Heart left ventricle (tissue), 16 donors: ENCODE measurements at regions not wholly inside any gene's neighbourhood (a gene's known extent, or its start where the extent isn't known, plus 50 kb on each side); places are given as distances from the start of the nearest gene placed in this dataset.

Source experiments
- ATAC-seq, 4 donors: fragments of 200-7000 bp; cut with Tn5 transposase; one replicate each; pipeline ENCODE4 v1.9.1; 2020 to 2022; ENCODE audit warnings: moderate library complexity in 4 of 4, mild to moderate bottlenecking in 3 of 4, moderate number of reproducible peaks in 1 of 4
- DNase-seq, 5 donors: peaks; one replicate each; pipeline ENCODE4 v3.0.0-alpha.2; 2020
- H3K27ac ChIP-seq, 12 donors: fragments of 200-600 bp; sonication (generic) in 4 of 12; one replicate each; pipeline versions ENCODE4 v1.5.0 to v1.8.0; 2016 to 2022; ENCODE audit warnings: mild to moderate bottlenecking in 2 of 12
- H3K27me3 ChIP-seq, 9 donors: fragments of 200-600 bp; sonication (generic) in 2 of 9; one replicate each; pipeline versions ENCODE4 v1.5.1 to v1.8.0; 2016 to 2022; ENCODE audit warnings: mild to moderate bottlenecking in 3 of 9
- H3K36me3 ChIP-seq, 9 donors: fragments of 200-600 bp; sonication (generic) in 2 of 9; one replicate each; pipeline versions ENCODE4 v1.5.0 to v1.8.0; 2018 to 2022; ENCODE audit warnings: mild to moderate bottlenecking in 2 of 9
- H3K4me1 ChIP-seq, 12 donors: fragments of 200-600 bp; sonication (generic) in 4 of 12; one replicate each; pipeline versions ENCODE4 v1.5.0 to v1.8.0; 2016 to 2022; ENCODE audit warnings: mild to moderate bottlenecking in 3 of 12
- H3K4me3 ChIP-seq, 12 donors: fragments of 200-600 bp; sonication (generic) in 4 of 12; one replicate each; pipeline versions ENCODE4 v1.5.0 to v1.8.0; 2017 to 2022; ENCODE audit warnings: mild to moderate bottlenecking in 9 of 12, moderate library complexity in 4 of 12
- H3K9me3 ChIP-seq, 12 donors: fragments of 200-600 bp; sonication (generic) in 4 of 12; one replicate each; pipeline versions ENCODE4 v1.5.0 to v1.8.0; 2016 to 2022; ENCODE audit warnings: mild to moderate bottlenecking in 1 of 12
- CTCF ChIP-seq, 12 donors: fragments of 200-600 bp; sonication (generic) in 4 of 12; IDR thresholded peaks; one replicate each; pipeline versions ENCODE4 v1.5.0 to v1.8.0; 2018 to 2022; ENCODE audit warnings: antibody characterized with exemption in 12 of 12, mild to moderate bottlenecking in 5 of 12
- POLR2A ChIP-seq, 2 donors: fragments of 450-650 bp; IDR thresholded peaks; one replicate each; pipeline ENCODE4 v1.6.1; 2017; ENCODE audit warnings: antibody characterized with exemption in 2 of 2, mild to moderate bottlenecking in 2 of 2, moderate library complexity in 2 of 2
- WGBS, 4 donors: extraction: QIAGEN DNeasy Blood & Tissue Kit in 2 of 4; methylation state at CpG; one replicate each; pipeline versions ENCODE4 v1.1.5 to v1.1.7; 2013 to 2018; 5-methylcytosine and 5-hydroxymethylcytosine counted together
- intact Hi-C, 10 donors: fragments of 100-400 bp; cut with DNase I; formaldehyde crosslinking; loops; one replicate each; pipeline versions ENCODE4 v1.11.1 to v1.14.2; 2022
- donor health status: ischemic (EF 13 %, LVEDD 7.1; RV severe dilation, severe dysfunction).
- donor health status: healthy with polysubstance abuse.
- donor health status: DM: no; HTN: yes; CAD: no.
- donor health status: DM: no; HTN: no; CAD: no.
- donor health status: ischemic (EF 25% LVEDD 6.9; RV normal size, moderate dysfunction).
- donor health status: ischemic (EF 25% LVEDD 5.7; RV mildly dilated, moderate dysfunction).
- donor health status: healthy.
- donor health status: DM: yes; HTN: yes; CAD: no.
- donor health status: ischemic (EF 35%, LVEDD 5.7; RV mildly dilated, moderate dysfunction).
- donor health status: nonischemic (EF 11% LVEDD 7.7; RV severe dilation, severe dysfunction).
- donor health status: DM: yes; HTN: yes; CAD: no.
- donor health status: PGD.
- donor health status: ischemic (EF 29% LVEDD 5.4; RV normal size, mild dysfunction).
- donor health status: nonischemic (EF 23%, LVEDD 6.1; RV moderate dilation, normal function).

- intact Hi-C loops, result loop anchor here in 1 of 10 donors (5.0 kb wide), 1 partner anchor 765 kb away; no protein-coding TSS in a partner anchor
- DNase-seq (no peak), ATAC-seq (no peak)
- no peak overlapping the region for H3K4me3 ChIP-seq
- no peak overlapping the region for H3K27ac ChIP-seq
- no peaks in the 10 kb centered on the region for H3K9me3 ChIP-seq
- peaks cover 0 to 41% (median 0%) of the 10 kb centered on the region in 9 donors for H3K27me3 ChIP-seq
- 82 to 84% (median 83%) methylated on average over 7 of the region's 7 CpGs for WGBS, 4 donors
- H3K4me1 ChIP-seq, result no peaks in the 10 kb centered on the region
- no peaks in the 10 kb centered on the region for H3K36me3 ChIP-seq
- TF ChIP-seq CTCF (IDR thresholded peaks at IDR 0.05), result no peak
- no peak for TF ChIP-seq POLR2A (IDR thresholded peaks at IDR 0.05)
These were observed 244.8 kb upstream of the NFE2L3 start for GRCh38 chr7:25907214-25907613.

GRCh38 chr7:25907731-25908130, 244.3 kb upstream of the NFE2L3 start:
- H3K27ac ChIP-seq, result no peak overlapping the region
- H3K9me3 ChIP-seq, result no peaks in the 10 kb centered on the region
- H3K4me3 ChIP-seq, result no peak overlapping the region
- H3K4me1 ChIP-seq, result no peaks in the 10 kb centered on the region
- intact Hi-C loops, result loop anchor here in 1 of 10 donors (5.0 kb wide), 1 partner anchor 765 kb away; no protein-coding TSS in a partner anchor
- WGBS, 4 donors, result 85 to 91% (median 91%) methylated on average over 5 of the region's 5 CpGs
- DNase-seq (no peak), ATAC-seq (no peak)
- no peak for TF ChIP-seq CTCF (IDR thresholded peaks at IDR 0.05)
- no peaks in the 10 kb centered on the region for H3K36me3 ChIP-seq
- H3K27me3 ChIP-seq, result peaks cover 0 to 44% (median 0%) of the 10 kb centered on the region in 9 donors

- no peak for DNase-seq
- intact Hi-C loops, result loop anchor here in 1 of 10 donors (5.0 kb wide), 1 partner anchor 764 kb away; no protein-coding TSS in a partner anchor
- Histone ChIP-seq H3K4me1 (no peaks in the 10 kb centered on the region), H3K27me3 (peaks cover 0 to 49% (median 2%) of the 10 kb centered on the region in 9 donors), H3K4me3 (no peak overlapping the region), H3K36me3 (no peaks in the 10 kb centered on the region), H3K27ac (no peak overlapping the region), H3K9me3 (no peaks in the 10 kb centered on the region)
- no peak for ATAC-seq
- TF ChIP-seq POLR2A (IDR thresholded peaks at IDR 0.05), result no peak
- no peak for TF ChIP-seq CTCF (IDR thresholded peaks at IDR 0.05)
- 89 to 99% (median 91%) methylated on average over 1 of the region's 1 CpG for WGBS, 4 donors
These were observed 243.6 kb upstream of the NFE2L3 start for GRCh38 chr7:25908154-25908949.

GRCh38 chr7:25911738-25912607, 240.0 kb upstream of the NFE2L3 start:
- ATAC-seq (no peak), DNase-seq (no peak)
- no peak for TF ChIP-seq CTCF (IDR thresholded peaks at IDR 0.05)
- no peak for TF ChIP-seq POLR2A (IDR thresholded peaks at IDR 0.05)
- Histone ChIP-seq H3K36me3 (no peaks in the 10 kb centered on the region), H3K27ac (no peak overlapping the region), H3K4me3 (no peak overlapping the region), H3K9me3 (no peaks in the 10 kb centered on the region), H3K4me1 (no peaks in the 10 kb centered on the region), H3K27me3 (peaks cover 0 to 65% (median 7%) of the 10 kb centered on the region in 9 donors)
- WGBS, 4 donors, result 59 to 69% (median 62%) methylated on average over 7 of the region's 7 CpGs
- intact Hi-C loops, result no loop called here
